Kidney (tissue), 13 donors: ENCODE measurements at regions not wholly inside any gene's neighbourhood (a gene's known extent, or its start where the extent isn't known, plus 50 kb on each side); places are given as distances from the start of the nearest gene placed in this dataset.
A peak's percentile ranks its signal among the peaks of the same experiment; 100 is the strongest.

Experiments used
- DNase-seq, 5 donors: peaks; one replicate each; pipeline ENCODE4 v3.0.0-alpha.2; 2013 to 2020
- FAIRE-seq: peaks from 2 replicates; lab custom pipeline; 2012; peaks lifted over from hg19 to GRCh38; lab: Jason Lieb, UNC
- H3K27ac ChIP-seq, 2 donors: one replicate each; pipeline ENCODE4 v1.7.0; 2013; ENCODE audit warnings: low read depth in 2 of 2, low read length in 2 of 2, inconsistent platforms in 1 of 2
- H3K27me3 ChIP-seq: one replicate; pipeline ENCODE4 v1.7.1; 2013; ENCODE audit warnings: low read length, inconsistent platforms; ENCODE audit not compliant: control insufficient read depth, insufficient read depth
- H3K36me3 ChIP-seq, 3 donors: one replicate each; pipeline versions ENCODE4 v1.7.0 to v1.7.1; 2013; ENCODE audit warnings: low read length in 3 of 3, control low read depth in 1 of 3, inconsistent platforms in 1 of 3; ENCODE audit not compliant: insufficient read depth in 3 of 3, control insufficient read depth in 2 of 3
- H3K4me1 ChIP-seq, 3 donors: one replicate each; pipeline versions ENCODE4 v1.7.0 to v1.7.1; 2013; ENCODE audit warnings: low read length in 3 of 3, inconsistent platforms in 1 of 3, low read depth in 1 of 3; ENCODE audit not compliant: control insufficient read depth in 2 of 3, insufficient read depth in 2 of 3
- H3K4me3 ChIP-seq, 3 donors: one replicate each; pipeline versions ENCODE4 v1.7.0 to v1.8.1; 2013; ENCODE audit warnings: low read length in 3 of 3, control low read depth in 1 of 3, inconsistent platforms in 1 of 3
- H3K9ac ChIP-seq, 3 donors: one replicate each; pipeline versions ENCODE4 v1.7.0 to v1.7.1; 2013; ENCODE audit warnings: low read length in 3 of 3, control low read depth in 1 of 3, inconsistent platforms in 1 of 3
- H3K9me3 ChIP-seq, 3 donors: one replicate each; pipeline versions ENCODE4 v1.7.0 to v1.7.1; 2013; ENCODE audit warnings: low read length in 3 of 3, control low read depth in 1 of 3, inconsistent platforms in 1 of 3; ENCODE audit not compliant: control insufficient read depth in 2 of 3, insufficient read depth in 1 of 3
- intact Hi-C: fragments of 100-400 bp; cut with DNase I; formaldehyde crosslinking; loops from one replicate; pipeline ENCODE4 v1.11.1; 2022
- TF ChIP-seq, protein P1 (sequence below): IDR thresholded peaks from 3 replicates; pipeline ENCODE4 v1.5.1; 2012; ENCODE audit warnings: mild to moderate bottlenecking, moderate library complexity, borderline replicate concordance; ENCODE audit not compliant: insufficient read depth; ENCODE audit errors: extremely low read depth
- donor health status: control.
- donor health status: control.
- donor health status: control.
- donor health status: control.
- donor health status: control.
- donor health status: DM: yes; HTN: yes; CAD: no.
- donor health status: Normal renal cell carcinoma (clear cell type).

DNA sequence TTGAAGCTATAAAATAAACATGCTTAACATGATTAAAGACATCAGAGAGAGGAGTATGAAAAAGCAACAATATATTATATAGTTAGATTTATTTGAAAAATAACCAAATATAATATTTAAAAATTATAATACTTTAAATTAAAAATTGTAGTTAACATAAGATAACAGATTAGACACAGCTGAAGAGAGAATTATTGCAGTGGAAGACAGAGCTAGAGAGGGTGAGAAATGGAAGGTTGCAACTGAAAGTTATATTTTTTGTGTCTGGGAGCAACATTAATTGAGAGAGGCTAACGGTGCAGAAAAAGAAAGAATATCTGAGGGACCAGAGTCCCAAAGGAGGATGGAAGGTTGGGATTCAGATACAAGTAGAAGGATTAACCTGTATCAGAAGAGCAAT, 548.9 kb upstream of the FZD8 start:
- intact Hi-C loops: no loop called here
- no peak for FAIRE-seq
- H3K9me3 ChIP-seq: peaks cover 0 to 12% (median 4%) of the 10 kb centered on the region in 3 donors
- no peaks in the 10 kb centered on the region for H3K4me1 ChIP-seq
- no peaks in the 10 kb centered on the region for H3K36me3 ChIP-seq
- H3K27ac ChIP-seq: no peak overlapping the region
- TF ChIP-seq, protein P1, sequence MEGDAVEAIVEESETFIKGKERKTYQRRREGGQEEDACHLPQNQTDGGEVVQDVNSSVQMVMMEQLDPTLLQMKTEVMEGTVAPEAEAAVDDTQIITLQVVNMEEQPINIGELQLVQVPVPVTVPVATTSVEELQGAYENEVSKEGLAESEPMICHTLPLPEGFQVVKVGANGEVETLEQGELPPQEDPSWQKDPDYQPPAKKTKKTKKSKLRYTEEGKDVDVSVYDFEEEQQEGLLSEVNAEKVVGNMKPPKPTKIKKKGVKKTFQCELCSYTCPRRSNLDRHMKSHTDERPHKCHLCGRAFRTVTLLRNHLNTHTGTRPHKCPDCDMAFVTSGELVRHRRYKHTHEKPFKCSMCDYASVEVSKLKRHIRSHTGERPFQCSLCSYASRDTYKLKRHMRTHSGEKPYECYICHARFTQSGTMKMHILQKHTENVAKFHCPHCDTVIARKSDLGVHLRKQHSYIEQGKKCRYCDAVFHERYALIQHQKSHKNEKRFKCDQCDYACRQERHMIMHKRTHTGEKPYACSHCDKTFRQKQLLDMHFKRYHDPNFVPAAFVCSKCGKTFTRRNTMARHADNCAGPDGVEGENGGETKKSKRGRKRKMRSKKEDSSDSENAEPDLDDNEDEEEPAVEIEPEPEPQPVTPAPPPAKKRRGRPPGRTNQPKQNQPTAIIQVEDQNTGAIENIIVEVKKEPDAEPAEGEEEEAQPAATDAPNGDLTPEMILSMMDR: no peak
- H3K4me3 ChIP-seq: no peak overlapping the region
- H3K9ac ChIP-seq: no peak overlapping the region
- no peak for DNase-seq
- no peaks in the 10 kb centered on the region for H3K27me3 ChIP-seq

GRCh38 chr10:36188461-36188860, 546.4 kb upstream of the FZD8 start:
- H3K36me3 ChIP-seq: no peaks in the 10 kb centered on the region
- no peak overlapping the region for H3K9ac ChIP-seq
- FAIRE-seq (no peak), DNase-seq (no peak)
- H3K27ac ChIP-seq: no peak overlapping the region
- H3K27me3 ChIP-seq: no peaks in the 10 kb centered on the region
- peaks cover 0 to 12% (median 4%) of the 10 kb centered on the region in 3 donors for H3K9me3 ChIP-seq
- intact Hi-C loops: no loop called here
- TF ChIP-seq, protein P1: no peak
- no peak overlapping the region for H3K4me3 ChIP-seq
- H3K4me1 ChIP-seq: peaks cover 0 to 4% (median 3%) of the 10 kb centered on the region in 3 donors

- Histone ChIP-seq H3K36me3 (no peaks in the 10 kb centered on the region), H3K4me1 (peaks cover 0 to 8% (median 4%) of the 10 kb centered on the region in 3 donors), H3K4me3 (no peak overlapping the region), H3K27me3 (no peaks in the 10 kb centered on the region), H3K27ac (no peak overlapping the region), H3K9ac (no peak overlapping the region), H3K9me3 (peaks cover 0 to 12% (median 4%) of the 10 kb centered on the region in 3 donors)
- TF ChIP-seq, protein P1: no peak
- peak in 1 of 5 donors; percentile 5 for DNase-seq
- FAIRE-seq: no peak
- intact Hi-C loops: no loop called here
Observed at GRCh38 chr10:36188080-36188453, 546.0 kb upstream of the FZD8 start.
